Esophagus squamous epithelium (tissue), 4 donors: ENCODE measurements at regions not wholly inside any gene's neighbourhood (a gene's known extent, or its start where the extent isn't known, plus 50 kb on each side); places are given as distances from the start of the nearest gene placed in this dataset.

Source experiments
- POLR2A ChIP-seq, 4 donors: fragments of 450-650 bp; IDR thresholded peaks; one replicate each; pipeline ENCODE4 v1.6.1; 2017; ENCODE audit warnings: antibody characterized with exemption in 4 of 4, mild to moderate bottlenecking in 4 of 4, moderate library complexity in 3 of 4
- TF ChIP-seq, protein P1 (sequence below), 6 experiments: fragments of 450-650 bp in 4 of 6; fragments of 200-600 bp in 2 of 6; sonication (generic) in 2 of 6; IDR thresholded peaks; one replicate each; pipeline ENCODE4 v1.5.1; 2016 to 2019; ENCODE audit warnings: antibody characterized with exemption in 6 of 6, mild to moderate bottlenecking in 4 of 6, moderate library complexity in 4 of 6

DNA sequence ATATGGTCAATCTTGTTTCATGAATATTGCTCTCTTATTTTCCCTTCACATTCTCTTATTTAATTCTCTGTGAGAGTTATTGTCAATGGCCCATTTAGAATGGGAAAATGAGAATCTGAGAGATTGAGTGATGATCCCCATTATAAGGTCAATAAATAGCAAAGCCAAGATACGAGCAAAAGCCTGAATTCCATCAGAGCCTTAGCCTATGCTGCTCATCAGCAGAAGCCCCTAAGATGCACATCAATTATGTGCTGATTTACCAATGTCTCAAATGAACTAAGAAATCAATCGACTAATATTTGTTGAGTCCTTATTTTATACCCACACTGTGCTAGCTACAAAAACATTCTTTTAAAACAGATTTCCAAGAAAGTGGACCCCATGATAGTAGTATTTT, 330.8 kb upstream of the DDI1 start:
- no peak for TF ChIP-seq POLR2A (IDR thresholded peaks at IDR 0.05)
- TF ChIP-seq, protein P1, sequence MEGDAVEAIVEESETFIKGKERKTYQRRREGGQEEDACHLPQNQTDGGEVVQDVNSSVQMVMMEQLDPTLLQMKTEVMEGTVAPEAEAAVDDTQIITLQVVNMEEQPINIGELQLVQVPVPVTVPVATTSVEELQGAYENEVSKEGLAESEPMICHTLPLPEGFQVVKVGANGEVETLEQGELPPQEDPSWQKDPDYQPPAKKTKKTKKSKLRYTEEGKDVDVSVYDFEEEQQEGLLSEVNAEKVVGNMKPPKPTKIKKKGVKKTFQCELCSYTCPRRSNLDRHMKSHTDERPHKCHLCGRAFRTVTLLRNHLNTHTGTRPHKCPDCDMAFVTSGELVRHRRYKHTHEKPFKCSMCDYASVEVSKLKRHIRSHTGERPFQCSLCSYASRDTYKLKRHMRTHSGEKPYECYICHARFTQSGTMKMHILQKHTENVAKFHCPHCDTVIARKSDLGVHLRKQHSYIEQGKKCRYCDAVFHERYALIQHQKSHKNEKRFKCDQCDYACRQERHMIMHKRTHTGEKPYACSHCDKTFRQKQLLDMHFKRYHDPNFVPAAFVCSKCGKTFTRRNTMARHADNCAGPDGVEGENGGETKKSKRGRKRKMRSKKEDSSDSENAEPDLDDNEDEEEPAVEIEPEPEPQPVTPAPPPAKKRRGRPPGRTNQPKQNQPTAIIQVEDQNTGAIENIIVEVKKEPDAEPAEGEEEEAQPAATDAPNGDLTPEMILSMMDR (IDR thresholded peaks at IDR 0.05): no peak
